Right atrium auricular region (tissue), 2 donors: ENCODE measurements at regions not wholly inside any gene's neighbourhood (a gene's known extent, or its start where the extent isn't known, plus 50 kb on each side); places are given as distances from the start of the nearest gene placed in this dataset.

Source experiments
- DNase-seq: peaks from one replicate; pipeline ENCODE4 v3.0.0-alpha.2; 2019; ENCODE audit warnings: low spot score
- H3K27ac ChIP-seq, 2 donors: fragments of 200-600 bp; sonication (generic); 1 replicate in 1 of 2; 2 replicates in 1 of 2; pipeline ENCODE4 v1.5.1; 2016 to 2019
- H3K27me3 ChIP-seq, 2 donors: fragments of 200-600 bp; sonication (generic); one replicate each; pipeline versions ENCODE4 v1.5.1 to v1.6.0; 2017 to 2019
- H3K36me3 ChIP-seq: fragments of 200-600 bp; sonication (generic); one replicate; pipeline ENCODE4 v1.5.1; 2016
- H3K4me1 ChIP-seq, 2 donors: fragments of 200-600 bp; sonication (generic); one replicate each; pipeline versions ENCODE4 v1.5.1 to v1.6.0; 2017 to 2019
- H3K4me3 ChIP-seq, 2 donors: fragments of 200-600 bp; sonication (generic); 1 replicate in 1 of 2; 2 replicates in 1 of 2; pipeline ENCODE4 v1.5.1; 2017 to 2019; ENCODE audit warnings: mild to moderate bottlenecking in 1 of 2, moderate library complexity in 1 of 2
- H3K9me3 ChIP-seq, 2 donors: fragments of 200-600 bp; sonication (generic); one replicate each; pipeline ENCODE4 v1.5.1; 2019
- CTCF ChIP-seq, 2 donors: fragments of 200-600 bp; sonication (generic); IDR thresholded peaks; one replicate each; pipeline ENCODE4 v1.5.1; 2019; ENCODE audit warnings: antibody characterized with exemption in 2 of 2

GRCh38 chr4:99754756-99755155 lies 61.9 kb upstream of the DAPP1 start:
- no peaks in the 10 kb centered on the region for H3K36me3 ChIP-seq
- TF ChIP-seq CTCF (IDR thresholded peaks at IDR 0.05) = no peak
- H3K4me1 ChIP-seq = peaks cover 0 to 6% of the 10 kb centered on the region in 2 donors
- H3K27ac ChIP-seq = no peak overlapping the region
- no peak overlapping the region for H3K4me3 ChIP-seq
- no peaks in the 10 kb centered on the region for H3K27me3 ChIP-seq
- no peaks in the 10 kb centered on the region for H3K9me3 ChIP-seq
- DNase-seq = no peak

- DNase-seq = no peak
- no peak overlapping the region for H3K27ac ChIP-seq
- H3K36me3 ChIP-seq = no peaks in the 10 kb centered on the region
- H3K9me3 ChIP-seq = no peaks in the 10 kb centered on the region
- H3K4me1 ChIP-seq = peaks cover 0 to 6% of the 10 kb centered on the region in 2 donors
- TF ChIP-seq CTCF (IDR thresholded peaks at IDR 0.05) = no peak
- no peak overlapping the region for H3K4me3 ChIP-seq
- H3K27me3 ChIP-seq = no peaks in the 10 kb centered on the region
Observed at GRCh38 chr4:99753931-99754330, 62.7 kb upstream of the DAPP1 start.

GRCh38 chr4:99749445-99750391 lies 66.9 kb upstream of the DAPP1 start:
- TF ChIP-seq CTCF (IDR thresholded peaks at IDR 0.05) = no peak
- Histone ChIP-seq H3K36me3 (no peaks in the 10 kb centered on the region), H3K4me1 (peaks cover 0 to 2% of the 10 kb centered on the region in 2 donors), H3K27ac (no peak overlapping the region), H3K27me3 (no peaks in the 10 kb centered on the region), H3K9me3 (no peaks in the 10 kb centered on the region), H3K4me3 (no peak overlapping the region)
- no peak for DNase-seq

GRCh38 chr4:99746443-99746842 lies 70.2 kb upstream of the DAPP1 start:
- DNase-seq = no peak
- no peaks in the 10 kb centered on the region for H3K9me3 ChIP-seq
- TF ChIP-seq CTCF (IDR thresholded peaks at IDR 0.05) = no peak
- H3K27ac ChIP-seq = no peak overlapping the region
- H3K4me3 ChIP-seq = no peak overlapping the region
- H3K27me3 ChIP-seq = no peaks in the 10 kb centered on the region
- no peaks in the 10 kb centered on the region for H3K36me3 ChIP-seq
- H3K4me1 ChIP-seq = no peaks in the 10 kb centered on the region

- Histone ChIP-seq H3K4me3 (no peak overlapping the region), H3K27me3 (no peaks in the 10 kb centered on the region), H3K27ac (peak overlapping the region in 1 of 2 donors; percentile 48), H3K9me3 (peaks cover 0 to 4% of the 10 kb centered on the region in 2 donors), H3K4me1 (no peaks in the 10 kb centered on the region), H3K36me3 (no peaks in the 10 kb centered on the region)
- TF ChIP-seq CTCF (IDR thresholded peaks at IDR 0.05) = no peak
- DNase-seq = no peak
Observed at GRCh38 chr4:99736846-99737245, 79.2 kb upstream of the C4orf54 start.
